GM20000 (cell line): ENCODE measurements at regions not wholly inside any gene's neighbourhood (a gene's known extent, or its start where the extent isn't known, plus 50 kb on each side); places are given as distances from the start of the nearest gene placed in this dataset.

Experiments
- DNase-seq: peaks from one replicate; pipeline ENCODE4 v3.0.0; 2012; ENCODE audit warnings: low spot score
- TF ChIP-seq, protein P1 (sequence below): IDR thresholded peaks from 2 replicates; pipeline ENCODE4 v1.5.1; 2012; ENCODE audit warnings: mild to moderate bottlenecking, control low read depth; ENCODE audit errors: extremely low read depth, missing control alignments

DNA sequence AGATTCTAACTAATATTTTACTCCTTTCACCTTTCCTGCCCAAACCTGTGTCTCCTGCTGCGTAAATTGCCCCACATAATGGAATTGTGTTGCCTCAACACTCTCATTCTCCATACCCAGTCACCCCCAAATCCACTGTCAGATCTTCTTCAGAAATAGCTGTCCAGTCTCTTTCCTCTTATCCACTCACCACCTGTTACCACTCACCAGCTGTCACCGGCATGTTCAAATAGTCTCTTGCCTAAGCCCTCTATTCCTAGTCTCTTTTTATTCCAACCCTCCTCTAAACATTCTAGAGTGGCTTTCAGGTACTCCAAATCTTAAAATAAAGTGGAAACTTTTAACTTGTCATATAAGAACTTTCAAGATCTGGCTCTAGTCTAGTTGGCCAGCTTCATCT lies 262.0 kb upstream of the FBXL7 start:
- TF ChIP-seq, protein P1, sequence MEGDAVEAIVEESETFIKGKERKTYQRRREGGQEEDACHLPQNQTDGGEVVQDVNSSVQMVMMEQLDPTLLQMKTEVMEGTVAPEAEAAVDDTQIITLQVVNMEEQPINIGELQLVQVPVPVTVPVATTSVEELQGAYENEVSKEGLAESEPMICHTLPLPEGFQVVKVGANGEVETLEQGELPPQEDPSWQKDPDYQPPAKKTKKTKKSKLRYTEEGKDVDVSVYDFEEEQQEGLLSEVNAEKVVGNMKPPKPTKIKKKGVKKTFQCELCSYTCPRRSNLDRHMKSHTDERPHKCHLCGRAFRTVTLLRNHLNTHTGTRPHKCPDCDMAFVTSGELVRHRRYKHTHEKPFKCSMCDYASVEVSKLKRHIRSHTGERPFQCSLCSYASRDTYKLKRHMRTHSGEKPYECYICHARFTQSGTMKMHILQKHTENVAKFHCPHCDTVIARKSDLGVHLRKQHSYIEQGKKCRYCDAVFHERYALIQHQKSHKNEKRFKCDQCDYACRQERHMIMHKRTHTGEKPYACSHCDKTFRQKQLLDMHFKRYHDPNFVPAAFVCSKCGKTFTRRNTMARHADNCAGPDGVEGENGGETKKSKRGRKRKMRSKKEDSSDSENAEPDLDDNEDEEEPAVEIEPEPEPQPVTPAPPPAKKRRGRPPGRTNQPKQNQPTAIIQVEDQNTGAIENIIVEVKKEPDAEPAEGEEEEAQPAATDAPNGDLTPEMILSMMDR, result no peak

DNA sequence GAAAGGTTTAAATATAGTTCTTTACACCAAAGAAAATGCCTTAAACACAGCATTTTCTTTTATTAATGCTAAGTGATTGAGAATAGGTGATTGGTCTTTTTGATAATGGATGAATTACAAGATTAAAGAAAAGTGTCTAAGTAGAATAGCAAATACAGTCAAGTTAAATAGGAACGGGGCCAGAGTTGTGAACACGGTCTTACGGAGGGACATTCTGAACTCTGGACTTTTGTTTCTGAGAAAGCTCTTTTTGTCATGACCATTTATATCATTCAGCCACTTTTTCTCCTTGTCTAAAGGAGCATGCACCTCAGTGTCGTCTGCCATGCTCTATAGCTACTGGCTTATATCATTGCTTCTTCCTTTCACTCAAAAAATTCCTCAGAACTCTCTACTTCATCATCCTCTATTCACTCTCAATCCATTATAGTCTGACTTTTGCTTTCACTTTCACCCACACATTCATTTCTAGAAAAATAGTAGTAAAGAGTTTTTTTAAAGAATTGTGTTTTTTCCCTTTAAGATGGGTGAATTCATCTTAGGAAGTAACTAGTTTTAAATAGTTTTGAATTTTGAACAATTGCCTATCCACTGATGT lies 263.0 kb upstream of the FBXL7 start:
- DNase-seq, result no peak
- TF ChIP-seq, protein P1, result no peak

More for the DNA sequence above, 262.0 kb upstream of the FBXL7 start:
- DNase-seq, result no peak

DNA sequence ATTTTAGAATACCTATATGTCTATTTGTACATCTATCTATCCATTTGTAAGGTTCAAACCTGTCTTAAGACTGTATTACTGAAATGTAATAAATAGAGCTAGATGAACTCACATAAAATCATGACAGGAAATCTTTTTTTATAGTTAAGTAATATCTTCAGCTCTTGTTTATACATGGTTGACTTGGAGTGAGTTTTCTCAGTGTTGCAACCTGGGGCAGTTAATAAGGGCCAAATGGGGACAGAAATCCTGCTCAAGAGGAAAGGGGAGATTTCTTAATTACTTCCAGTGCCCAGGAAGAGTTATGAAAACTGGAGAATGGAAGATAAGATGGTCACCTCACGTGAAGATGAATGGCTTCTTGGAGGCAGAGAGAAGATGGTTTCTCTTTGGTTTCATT lies 265.1 kb upstream of the FBXL7 start:
- no peak for DNase-seq
- TF ChIP-seq, protein P1, result no peak

DNA sequence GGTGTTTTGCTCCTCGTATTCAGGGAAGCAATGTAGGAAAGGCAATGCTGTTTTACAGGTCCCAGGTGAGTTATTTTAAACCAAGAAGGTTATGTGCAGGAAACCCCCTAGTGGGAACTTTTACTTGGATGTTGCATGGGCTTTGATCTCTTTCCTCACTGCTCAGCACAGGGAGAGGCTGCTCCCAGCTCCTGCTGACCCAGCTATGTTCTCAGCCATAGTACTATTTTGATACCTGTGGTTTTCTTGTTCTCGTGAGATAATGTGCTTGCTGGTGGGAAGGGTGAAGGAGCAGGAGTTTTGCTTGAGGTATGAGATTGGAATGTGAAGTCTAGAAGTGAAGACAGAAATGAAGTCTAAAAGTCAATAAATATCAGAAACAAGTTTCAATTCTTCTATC lies 265.6 kb upstream of the FBXL7 start:
- no peak for DNase-seq
- TF ChIP-seq, protein P1, result no peak

DNA sequence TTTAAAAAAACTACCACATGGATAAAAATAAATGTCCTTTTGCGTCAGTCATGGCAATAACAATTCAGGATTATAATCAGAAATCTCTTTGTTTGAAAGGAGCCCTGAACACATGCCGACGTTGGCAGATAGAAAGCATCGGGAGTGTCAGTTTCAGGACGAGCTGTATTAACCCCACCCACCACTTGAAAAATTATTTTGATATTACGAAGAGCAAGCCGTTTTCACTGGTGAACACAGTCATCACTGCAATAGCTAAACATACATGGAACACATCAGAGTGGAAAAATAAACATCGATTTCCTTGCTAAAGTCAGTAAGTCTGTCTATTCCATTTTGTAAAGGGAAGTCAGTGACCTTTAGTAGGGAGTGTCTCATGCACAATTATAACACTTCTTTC lies 266.4 kb upstream of the FBXL7 start:
- no peak for DNase-seq
- TF ChIP-seq, protein P1, result no peak

DNA sequence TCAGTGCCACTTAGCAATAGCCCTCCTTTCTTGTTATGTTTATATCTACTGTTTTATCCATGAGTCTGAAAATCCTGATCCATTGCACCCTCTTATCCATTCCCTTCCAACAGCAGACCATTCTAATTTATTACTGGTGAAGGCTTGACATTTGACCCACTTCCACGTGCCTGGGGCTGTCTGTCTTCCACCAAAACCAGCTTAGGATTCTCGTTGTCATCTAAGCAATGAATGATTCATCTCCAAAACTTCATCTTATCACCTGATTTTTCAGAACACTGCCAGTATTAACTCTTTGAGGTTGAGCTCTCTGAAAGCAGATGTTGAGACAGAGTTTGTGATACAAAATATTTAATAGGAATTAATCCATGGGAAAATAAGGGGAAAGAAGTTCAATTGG lies 277.8 kb upstream of the FBXL7 start:
- TF ChIP-seq, protein P1, result no peak
- no peak for DNase-seq

DNA sequence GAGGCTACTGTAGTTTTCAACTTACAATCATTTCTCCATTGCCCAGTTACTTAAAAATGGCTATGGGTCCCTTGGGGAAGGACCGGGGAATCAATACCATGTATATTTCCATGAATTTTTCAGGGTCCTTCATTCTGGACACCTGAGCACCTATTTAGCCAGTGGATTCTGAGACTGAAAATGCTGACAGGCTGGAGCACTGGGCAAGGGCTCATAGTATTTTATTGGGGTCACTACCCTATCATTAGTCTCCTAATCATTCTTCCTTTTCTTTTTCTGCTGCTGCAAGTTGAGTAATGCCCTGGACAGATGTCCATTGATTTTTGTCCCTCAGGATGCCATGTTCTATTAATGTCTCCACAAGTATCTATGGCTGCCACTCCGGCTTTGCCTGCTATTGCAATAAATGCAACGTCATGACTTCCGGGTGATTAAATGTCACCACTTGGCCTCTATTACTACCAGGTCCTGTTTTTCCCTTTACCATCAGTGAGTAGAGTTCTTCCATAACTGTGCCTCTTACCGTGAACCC lies 279.3 kb upstream of the FBXL7 start:
- TF ChIP-seq, protein P1, result no peak
- DNase-seq, result no peak
